ENCODE measurements at regions not wholly inside any gene's neighbourhood (a gene's known extent, or its start where the extent isn't known, plus 50 kb on each side); places are given as distances from the start of the nearest gene placed in this dataset.
A peak's percentile ranks its signal among the peaks of the same experiment; 100 is the strongest.

DNA sequence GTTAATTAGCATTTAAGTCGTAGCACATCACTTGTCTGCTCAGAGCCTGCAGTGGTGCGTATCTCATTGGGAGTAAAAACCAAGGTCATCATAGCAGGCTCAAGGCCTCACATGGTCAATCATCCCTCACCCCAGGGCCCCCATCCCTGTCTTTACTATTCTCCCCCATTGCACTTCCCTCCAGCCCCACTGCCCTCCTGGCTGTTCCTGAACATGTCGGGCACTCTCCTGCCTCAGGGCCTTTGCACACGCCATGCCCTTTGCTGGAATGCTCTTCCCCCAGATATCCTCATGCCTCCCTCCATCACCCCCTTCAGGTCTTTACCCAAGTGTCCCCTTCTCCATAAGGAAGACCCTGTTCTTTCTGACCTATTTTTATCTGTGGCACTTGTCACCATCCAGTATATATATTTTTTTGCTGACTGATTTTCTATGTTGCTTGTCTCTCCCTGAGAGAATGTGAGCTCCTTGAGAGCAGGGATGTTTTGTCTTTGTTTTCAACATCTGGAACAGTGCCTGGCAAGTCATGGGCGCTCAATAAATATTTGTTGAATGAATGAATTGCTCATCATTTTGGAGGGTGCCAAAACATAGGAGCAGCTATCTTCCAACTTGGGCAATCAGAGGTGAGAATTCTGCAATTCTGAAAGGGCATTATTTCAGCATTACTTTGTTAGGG is 74.1 kb upstream of the POU3F1 start:
- Histone ChIP-seq H3K9me3 (no peaks in the 10 kb centered on the region), H3K27me3 (no peaks in the 10 kb centered on the region), H3K4me1 (peaks cover 4 to 73% (median 29%) of the 10 kb centered on the region in 3 donors), H3K4me3 (no peak overlapping the region), H3K27ac (peak overlapping the region in 1 of 4 donors; percentile 14), H3K36me3 (no peaks in the 10 kb centered on the region)
- 75 to 76% methylated on average over 5 of the region's 5 CpGs for WGBS, 2 donors
- intact Hi-C loops (cut with DNase I), result no loop called here
- no peak for TF ChIP-seq POLR2A (IDR thresholded peaks at IDR 0.05)
- TF ChIP-seq, protein P1, sequence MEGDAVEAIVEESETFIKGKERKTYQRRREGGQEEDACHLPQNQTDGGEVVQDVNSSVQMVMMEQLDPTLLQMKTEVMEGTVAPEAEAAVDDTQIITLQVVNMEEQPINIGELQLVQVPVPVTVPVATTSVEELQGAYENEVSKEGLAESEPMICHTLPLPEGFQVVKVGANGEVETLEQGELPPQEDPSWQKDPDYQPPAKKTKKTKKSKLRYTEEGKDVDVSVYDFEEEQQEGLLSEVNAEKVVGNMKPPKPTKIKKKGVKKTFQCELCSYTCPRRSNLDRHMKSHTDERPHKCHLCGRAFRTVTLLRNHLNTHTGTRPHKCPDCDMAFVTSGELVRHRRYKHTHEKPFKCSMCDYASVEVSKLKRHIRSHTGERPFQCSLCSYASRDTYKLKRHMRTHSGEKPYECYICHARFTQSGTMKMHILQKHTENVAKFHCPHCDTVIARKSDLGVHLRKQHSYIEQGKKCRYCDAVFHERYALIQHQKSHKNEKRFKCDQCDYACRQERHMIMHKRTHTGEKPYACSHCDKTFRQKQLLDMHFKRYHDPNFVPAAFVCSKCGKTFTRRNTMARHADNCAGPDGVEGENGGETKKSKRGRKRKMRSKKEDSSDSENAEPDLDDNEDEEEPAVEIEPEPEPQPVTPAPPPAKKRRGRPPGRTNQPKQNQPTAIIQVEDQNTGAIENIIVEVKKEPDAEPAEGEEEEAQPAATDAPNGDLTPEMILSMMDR (IDR thresholded peaks at IDR 0.05), result no peak
- no peak for DNase-seq

DNA sequence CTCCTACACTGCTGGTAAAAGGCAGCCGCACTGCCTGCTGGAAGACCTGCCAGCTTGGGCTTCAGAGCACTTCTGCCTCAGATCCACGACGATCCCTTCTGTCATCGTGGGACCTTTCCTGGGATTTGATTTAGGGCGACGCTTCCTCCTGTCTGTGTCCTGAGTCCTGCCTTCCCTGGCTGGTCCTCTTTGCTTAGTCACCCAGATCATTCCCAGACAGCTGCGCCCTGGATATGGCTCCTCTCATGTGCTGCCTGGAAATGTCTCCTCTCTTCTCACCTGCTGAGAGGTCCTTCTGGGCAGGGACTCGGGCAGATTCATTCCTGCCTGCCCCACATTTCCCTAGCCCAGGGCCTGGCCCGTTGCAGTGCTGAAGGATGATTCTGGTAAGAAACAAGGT is 72.4 kb upstream of the POU3F1 start:
- intact Hi-C loops (cut with DNase I), result no loop called here
- 62 to 75% methylated on average over 7 to 9 of the region's 9 CpGs for WGBS, 2 donors

DNA sequence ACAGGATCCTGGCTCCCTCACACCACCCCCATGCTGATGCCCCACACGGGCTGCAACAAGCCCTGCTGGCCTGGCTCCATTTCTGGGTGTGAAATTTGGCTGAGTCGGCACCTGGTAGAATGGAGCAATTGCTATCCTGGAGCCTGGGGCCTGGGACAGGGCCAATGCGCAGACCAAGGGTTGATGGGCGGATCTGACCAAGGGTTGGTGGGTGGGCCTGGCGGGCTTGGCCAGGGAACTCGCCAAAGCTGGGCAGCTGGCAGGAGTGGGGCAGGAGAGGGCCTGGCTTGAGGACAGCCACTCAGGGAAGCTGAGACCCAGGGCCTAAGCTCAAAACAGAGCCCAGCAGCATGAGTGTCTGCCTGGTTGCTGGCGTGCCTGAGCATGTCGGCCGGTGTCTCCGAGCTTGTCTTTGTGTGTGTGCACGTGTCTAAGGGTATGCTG is 70.9 kb upstream of the POU3F1 start:
- Histone ChIP-seq H3K9me3 (no peaks in the 10 kb centered on the region), H3K27me3 (no peaks in the 10 kb centered on the region), H3K4me1 (peaks cover 9 to 62% (median 32%) of the 10 kb centered on the region in 3 donors), H3K4me3 (no peak overlapping the region), H3K36me3 (no peaks in the 10 kb centered on the region), H3K27ac (peak overlapping the region; percentile 49 to 84 (median 72))
- TF ChIP-seq, protein P1 (IDR thresholded peaks at IDR 0.05), result no peak
- no peak for TF ChIP-seq POLR2A (IDR thresholded peaks at IDR 0.05)
- intact Hi-C loops (cut with DNase I), result no loop called here
- 41 to 49% methylated on average over 5 to 8 of the region's 11 CpGs for WGBS, 2 donors
- DNase-seq, result no peak

More for the DNA sequence above, 72.4 kb upstream of the POU3F1 start:
- Histone ChIP-seq H3K4me1 (peaks cover 9 to 73% (median 38%) of the 10 kb centered on the region in 3 donors), H3K27ac (no peak overlapping the region), H3K27me3 (no peaks in the 10 kb centered on the region), H3K4me3 (no peak overlapping the region), H3K36me3 (no peaks in the 10 kb centered on the region), H3K9me3 (no peaks in the 10 kb centered on the region)
- TF ChIP-seq, protein P1 (IDR thresholded peaks at IDR 0.05), result no peak
- no peak for TF ChIP-seq POLR2A (IDR thresholded peaks at IDR 0.05)
- DNase-seq, result no peak

DNA sequence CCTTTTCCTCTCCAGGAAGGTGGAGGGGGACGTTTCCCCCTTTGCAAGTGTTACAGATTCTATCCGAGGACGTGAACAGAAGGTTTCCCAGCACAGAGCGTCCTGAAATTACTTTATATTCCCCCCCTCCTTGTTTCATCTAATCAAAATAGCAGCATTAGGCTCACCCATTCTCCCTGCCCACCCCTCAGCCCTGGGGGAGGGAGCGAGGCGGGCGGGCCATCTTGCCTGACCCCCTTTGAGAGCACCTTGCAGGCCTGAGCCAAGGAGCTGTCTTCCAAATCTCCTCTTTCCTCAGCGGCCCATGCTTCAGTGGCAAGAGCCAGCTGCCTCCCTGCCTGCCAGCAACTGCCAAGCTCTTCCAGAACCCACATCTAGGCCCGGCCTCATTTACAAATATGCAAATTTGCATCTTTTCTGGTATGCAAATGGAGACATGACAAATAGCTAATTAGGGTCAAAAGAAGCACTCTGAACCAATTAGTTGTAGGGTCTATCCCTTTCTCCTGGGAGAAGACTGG is 69.1 kb upstream of the POU3F1 start:
- H3K27me3 ChIP-seq, result no peaks in the 10 kb centered on the region
- H3K27ac ChIP-seq, result no peak overlapping the region
- DNase-seq, result no peak
- no peak overlapping the region for H3K4me3 ChIP-seq
- TF ChIP-seq, protein P1 (IDR thresholded peaks at IDR 0.05), result no peak
- TF ChIP-seq POLR2A (IDR thresholded peaks at IDR 0.05), result no peak
- H3K36me3 ChIP-seq, result no peaks in the 10 kb centered on the region
- H3K9me3 ChIP-seq, result no peaks in the 10 kb centered on the region
- 71 to 80% methylated on average over 6 of the region's 9 CpGs for WGBS, 2 donors
- intact Hi-C loops (cut with DNase I), result no loop called here
- peaks cover 9 to 53% (median 25%) of the 10 kb centered on the region in 3 donors for H3K4me1 ChIP-seq

DNA sequence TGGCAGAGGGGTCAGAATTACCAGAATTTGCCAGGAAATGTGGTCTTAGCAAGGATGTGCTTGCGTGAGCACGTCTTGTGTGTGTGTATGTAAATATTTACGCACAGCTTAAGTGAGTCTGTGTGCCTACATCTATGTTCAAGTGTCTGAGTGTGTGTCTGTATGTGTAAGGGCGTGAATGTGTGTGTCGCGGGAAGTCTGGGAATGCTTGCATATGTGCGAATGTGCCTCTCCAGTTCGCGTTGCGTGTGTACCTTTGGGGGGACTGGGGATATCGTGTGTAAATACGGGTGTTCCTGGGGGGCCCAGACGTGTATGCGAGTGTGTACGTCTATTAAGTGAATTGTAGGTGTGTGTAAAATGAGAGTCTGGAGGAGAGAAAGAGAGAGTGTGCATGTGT is 68.6 kb upstream of the POU3F1 start:
- 89% methylated on average over 14 to 15 of the region's 15 CpGs for WGBS, 2 donors
- H3K27ac ChIP-seq, result peak overlapping the region in 3 of 4 donors; percentile 58 to 76 (median 61)
- TF ChIP-seq, protein P1 (IDR thresholded peaks at IDR 0.05), result no peak
- TF ChIP-seq POLR2A (IDR thresholded peaks at IDR 0.05), result no peak
- peaks cover 9 to 53% (median 24%) of the 10 kb centered on the region in 3 donors for H3K4me1 ChIP-seq
- H3K36me3 ChIP-seq, result no peaks in the 10 kb centered on the region
- no peaks in the 10 kb centered on the region for H3K27me3 ChIP-seq
- intact Hi-C loops (cut with DNase I), result no loop called here
- no peak overlapping the region for H3K4me3 ChIP-seq
- DNase-seq, result no peak
- H3K9me3 ChIP-seq, result no peaks in the 10 kb centered on the region
